ENCODE measurements at regions not wholly inside any gene's neighbourhood (a gene's known extent, or its start where the extent isn't known, plus 50 kb on each side); places are given as distances from the start of the nearest gene placed in this dataset.

- no peak for TF ChIP-seq NFYA (IDR thresholded peaks at IDR 0.05; ENCODE audit: borderline replicate concordance, low read depth, low read length)
Observed at GRCh38 chr16:64762211-64762610, 359.7 kb downstream of the CDH11 start (continued).

DNA sequence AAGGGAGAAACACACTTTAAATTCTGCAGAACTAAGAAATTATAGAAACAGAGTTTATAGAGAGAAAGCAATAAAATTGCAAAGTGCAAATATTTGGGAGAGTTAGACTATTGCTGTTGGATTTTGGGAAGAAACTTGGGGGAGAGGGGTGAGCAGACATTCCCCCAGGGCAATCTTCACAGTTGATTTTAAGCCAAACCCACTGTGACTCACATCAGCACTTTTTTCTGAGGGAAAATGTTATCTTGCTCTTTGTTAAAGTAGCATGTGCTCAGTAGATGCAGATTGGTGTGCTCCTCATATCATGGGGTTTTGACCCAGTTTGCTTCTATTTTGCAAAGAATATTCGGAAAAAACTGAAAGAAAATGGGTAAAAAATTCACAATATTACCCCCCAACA, 367.6 kb downstream of the CDH11 start:
- no TSS peak for BruUV-seq (replicated peaks)
- DNase-seq (ENCODE audit: low read depth, low spot score) = no peak
- 4% methylated on average over 1 of the region's 1 CpG for WGBS (ENCODE audit: insufficient coverage, insufficient replicate concordance, low lambda C conversion rate, missing lambda C conversion rate)
- no peak for ATAC-seq
- Histone ChIP-seq H4K20me1 (ENCODE audit: control insufficient read depth, insufficient read depth) (no peaks in the 10 kb centered on the region), H3K4me3 (no peak overlapping the region), H3K9ac (ENCODE audit: control insufficient read depth, insufficient read depth, low read length) (no peak overlapping the region), H2AFZ (ENCODE audit: control insufficient read depth, low read depth, low read length) (no peak overlapping the region), H3K9me3 (replicated peaks; ENCODE audit: control insufficient read depth, insufficient read depth, low read length) (no peaks in the 10 kb centered on the region), H3K4me1 (ENCODE audit: control insufficient read depth, insufficient read depth, low read length) (no peaks in the 10 kb centered on the region), H3K79me2 (ENCODE audit: control insufficient read depth, insufficient read depth, low read length) (no peaks in the 10 kb centered on the region), H3K27ac (ENCODE audit: control insufficient read depth, insufficient read depth) (no peak overlapping the region), H3K27me3 (replicated peaks in 1 of 2; ENCODE audit: control insufficient read depth in 2 of 2, insufficient read depth in 2 of 2, low read length in 1 of 2) (no peaks in the 10 kb centered on the region), H3K4me2 (ENCODE audit: control insufficient read depth, insufficient read depth) (no peak overlapping the region), H3K36me3 (ENCODE audit: control insufficient read depth in 2 of 2, insufficient read depth in 2 of 2, low read length in 1 of 2) (no peaks in the 10 kb centered on the region)
- ChIA-PET RAD21 (ENCODE audit: unreplicated experiment) (no interaction called here), SMC1A (ENCODE audit: uncharacterized antibody, unreplicated experiment) (no interaction called here), POLR2A (no interaction called here), CTCF (interaction anchor here (0.8 kb wide), 1 partner anchor 8 kb away, joined by 3 read pairs; no protein-coding TSS in a partner anchor)
- in situ Hi-C loops (cut with MboI) (no loop called here), intact Hi-C loops (cut with micrococcal nuclease; ENCODE audit: unreplicated experiment) (no loop called here)
- FAIRE-seq = no peak
- TF ChIP-seq, protein P1, sequence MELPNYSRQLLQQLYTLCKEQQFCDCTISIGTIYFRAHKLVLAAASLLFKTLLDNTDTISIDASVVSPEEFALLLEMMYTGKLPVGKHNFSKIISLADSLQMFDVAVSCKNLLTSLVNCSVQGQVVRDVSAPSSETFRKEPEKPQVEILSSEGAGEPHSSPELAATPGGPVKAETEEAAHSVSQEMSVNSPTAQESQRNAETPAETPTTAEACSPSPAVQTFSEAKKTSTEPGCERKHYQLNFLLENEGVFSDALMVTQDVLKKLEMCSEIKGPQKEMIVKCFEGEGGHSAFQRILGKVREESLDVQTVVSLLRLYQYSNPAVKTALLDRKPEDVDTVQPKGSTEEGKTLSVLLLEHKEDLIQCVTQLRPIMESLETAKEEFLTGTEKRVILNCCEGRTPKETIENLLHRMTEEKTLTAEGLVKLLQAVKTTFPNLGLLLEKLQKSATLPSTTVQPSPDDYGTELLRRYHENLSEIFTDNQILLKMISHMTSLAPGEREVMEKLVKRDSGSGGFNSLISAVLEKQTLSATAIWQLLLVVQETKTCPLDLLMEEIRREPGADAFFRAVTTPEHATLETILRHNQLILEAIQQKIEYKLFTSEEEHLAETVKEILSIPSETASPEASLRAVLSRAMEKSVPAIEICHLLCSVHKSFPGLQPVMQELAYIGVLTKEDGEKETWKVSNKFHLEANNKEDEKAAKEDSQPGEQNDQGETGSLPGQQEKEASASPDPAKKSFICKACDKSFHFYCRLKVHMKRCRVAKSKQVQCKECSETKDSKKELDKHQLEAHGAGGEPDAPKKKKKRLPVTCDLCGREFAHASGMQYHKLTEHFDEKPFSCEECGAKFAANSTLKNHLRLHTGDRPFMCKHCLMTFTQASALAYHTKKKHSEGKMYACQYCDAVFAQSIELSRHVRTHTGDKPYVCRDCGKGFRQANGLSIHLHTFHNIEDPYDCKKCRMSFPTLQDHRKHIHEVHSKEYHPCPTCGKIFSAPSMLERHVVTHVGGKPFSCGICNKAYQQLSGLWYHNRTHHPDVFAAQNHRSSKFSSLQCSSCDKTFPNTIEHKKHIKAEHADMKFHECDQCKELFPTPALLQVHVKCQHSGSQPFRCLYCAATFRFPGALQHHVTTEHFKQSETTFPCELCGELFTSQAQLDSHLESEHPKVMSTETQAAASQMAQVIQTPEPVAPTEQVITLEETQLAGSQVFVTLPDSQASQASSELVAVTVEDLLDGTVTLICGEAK (IDR thresholded peaks at IDR 0.05; ENCODE audit: borderline replicate concordance) = no peak
- TF ChIP-seq CHD4 (IDR thresholded peaks at IDR 0.05) (no peak), PRDM15 (CRISPR knock-in tag; IDR thresholded peaks at IDR 0.05) (no peak), SMARCA5 (IDR thresholded peaks at IDR 0.05) (no peak), SPI1 (IDR thresholded peaks at IDR 0.05; ENCODE audit: borderline replicate concordance, insufficient read depth, low read depth, low read length) (no peak), YBX1 (IDR thresholded peaks at IDR 0.05) (no peak), SKIL (IDR thresholded peaks at IDR 0.05; ENCODE audit: low read depth, poor library complexity, severe bottlenecking) (no peak), STAT1 (conservative IDR thresholded peaks at IDR 0.05) (no peak), ZNF274 (IDR thresholded peaks at IDR 0.05; ENCODE audit: insufficient read depth, insufficient read length) (no peak), BMI1 (IDR thresholded peaks at IDR 0.05; ENCODE audit: borderline replicate concordance) (no peak), MAX (IDR thresholded peaks at IDR 0.05; ENCODE audit: low read depth, low read length) (no peak), YY1 (IDR thresholded peaks at IDR 0.05; ENCODE audit: low read depth, low read length) (no peak), CBX5 (IDR thresholded peaks at IDR 0.05; ENCODE audit: low read depth) (no peak)
